ENCODE measurements at regions not wholly inside any gene's neighbourhood (a gene's known extent, or its start where the extent isn't known, plus 50 kb on each side); places are given as distances from the start of the nearest gene placed in this dataset.

GRCh38 chr17:77690271-77691161 lies 268.0 kb upstream of the TNRC6C start:
- no peak overlapping the region for H3K27ac ChIP-seq (ENCODE audit: low read length)
- H2AFZ ChIP-seq (ENCODE audit: low read depth, low read length): no peak overlapping the region
- TF ChIP-seq, protein P1, sequence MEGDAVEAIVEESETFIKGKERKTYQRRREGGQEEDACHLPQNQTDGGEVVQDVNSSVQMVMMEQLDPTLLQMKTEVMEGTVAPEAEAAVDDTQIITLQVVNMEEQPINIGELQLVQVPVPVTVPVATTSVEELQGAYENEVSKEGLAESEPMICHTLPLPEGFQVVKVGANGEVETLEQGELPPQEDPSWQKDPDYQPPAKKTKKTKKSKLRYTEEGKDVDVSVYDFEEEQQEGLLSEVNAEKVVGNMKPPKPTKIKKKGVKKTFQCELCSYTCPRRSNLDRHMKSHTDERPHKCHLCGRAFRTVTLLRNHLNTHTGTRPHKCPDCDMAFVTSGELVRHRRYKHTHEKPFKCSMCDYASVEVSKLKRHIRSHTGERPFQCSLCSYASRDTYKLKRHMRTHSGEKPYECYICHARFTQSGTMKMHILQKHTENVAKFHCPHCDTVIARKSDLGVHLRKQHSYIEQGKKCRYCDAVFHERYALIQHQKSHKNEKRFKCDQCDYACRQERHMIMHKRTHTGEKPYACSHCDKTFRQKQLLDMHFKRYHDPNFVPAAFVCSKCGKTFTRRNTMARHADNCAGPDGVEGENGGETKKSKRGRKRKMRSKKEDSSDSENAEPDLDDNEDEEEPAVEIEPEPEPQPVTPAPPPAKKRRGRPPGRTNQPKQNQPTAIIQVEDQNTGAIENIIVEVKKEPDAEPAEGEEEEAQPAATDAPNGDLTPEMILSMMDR (IDR thresholded peaks at IDR 0.05; ENCODE audit: low read depth, low read length): no peak
- no peak for TF ChIP-seq EZH2phosphoT487 (IDR thresholded peaks at IDR 0.05; ENCODE audit: low read depth)
- H3K9ac ChIP-seq (ENCODE audit: low read length): no peak overlapping the region
- no peaks in the 10 kb centered on the region for H3K36me3 ChIP-seq (replicated peaks; ENCODE audit: low read depth, low read length)
- H4K20me1 ChIP-seq (ENCODE audit: insufficient read depth, low read length): no peaks in the 10 kb centered on the region
- peaks cover 22% of the 10 kb centered on the region for H3K27me3 ChIP-seq (ENCODE audit: low read depth, low read length)
- H3K79me2 ChIP-seq (ENCODE audit: low read length): no peaks in the 10 kb centered on the region
- H3K4me1 ChIP-seq (ENCODE audit: low read length): no peaks in the 10 kb centered on the region
- no peaks in the 10 kb centered on the region for H3K9me3 ChIP-seq (ENCODE audit: insufficient read depth, low read length)
- H3K4me3 ChIP-seq (ENCODE audit: low read length): no peak overlapping the region
- no peak overlapping the region for H3K4me2 ChIP-seq (ENCODE audit: low read length)

- no peaks in the 10 kb centered on the region for H3K79me2 ChIP-seq (ENCODE audit: low read length)
- no peaks in the 10 kb centered on the region for H3K36me3 ChIP-seq (replicated peaks; ENCODE audit: low read depth, low read length)
- H3K9me3 ChIP-seq (ENCODE audit: insufficient read depth, low read length): no peaks in the 10 kb centered on the region
- no peaks in the 10 kb centered on the region for H3K4me1 ChIP-seq (ENCODE audit: low read length)
- H3K27ac ChIP-seq (ENCODE audit: low read length): no peak overlapping the region
- H3K9ac ChIP-seq (ENCODE audit: low read length): no peak overlapping the region
- H4K20me1 ChIP-seq (ENCODE audit: insufficient read depth, low read length): no peaks in the 10 kb centered on the region
- TF ChIP-seq, protein P1 (IDR thresholded peaks at IDR 0.05; ENCODE audit: low read depth, low read length): no peak
- TF ChIP-seq EZH2phosphoT487 (IDR thresholded peaks at IDR 0.05; ENCODE audit: low read depth): no peak
- no peak overlapping the region for H2AFZ ChIP-seq (ENCODE audit: low read depth, low read length)
- no peak overlapping the region for H3K4me3 ChIP-seq (ENCODE audit: low read length)
- peaks cover 22% of the 10 kb centered on the region for H3K27me3 ChIP-seq (ENCODE audit: low read depth, low read length)
- H3K4me2 ChIP-seq (ENCODE audit: low read length): no peak overlapping the region
Measured at GRCh38 chr17:77691216-77692085, 267.1 kb upstream of the TNRC6C start.

DNA sequence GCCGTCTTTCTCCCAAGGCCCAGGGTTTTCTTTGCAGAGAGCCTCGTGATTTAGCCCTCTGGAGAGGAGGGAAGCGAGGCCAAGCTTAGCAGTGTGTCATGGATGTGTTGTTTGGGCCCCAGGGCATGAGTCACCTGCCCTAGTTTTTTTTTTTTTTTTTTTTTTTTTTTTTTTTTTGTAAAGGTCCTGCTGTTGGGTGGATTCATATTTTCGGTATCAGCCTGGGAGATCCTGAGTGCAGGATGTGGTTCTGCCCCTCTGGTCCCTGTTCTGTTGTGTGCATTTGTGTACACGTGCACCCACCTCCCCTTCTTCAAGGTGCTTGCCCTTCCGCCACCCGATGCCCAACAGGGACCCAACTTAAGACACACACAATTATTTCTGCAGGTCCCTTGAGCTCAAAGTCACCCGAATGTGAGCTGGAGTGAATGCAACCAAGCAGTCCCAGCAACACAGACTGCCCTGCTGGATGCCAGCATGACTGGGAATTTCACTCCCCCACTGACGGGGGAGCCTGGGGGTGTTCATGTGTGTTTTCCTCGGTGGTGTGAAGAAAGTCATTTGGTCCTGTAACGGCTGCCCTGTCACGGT lies 265.8 kb upstream of the TNRC6C start:
- H3K9me3 ChIP-seq (ENCODE audit: insufficient read depth, low read length): no peaks in the 10 kb centered on the region
- no peaks in the 10 kb centered on the region for H3K79me2 ChIP-seq (ENCODE audit: low read length)
- H3K4me3 ChIP-seq (ENCODE audit: low read length): no peak overlapping the region
- H3K36me3 ChIP-seq (replicated peaks; ENCODE audit: low read depth, low read length): no peaks in the 10 kb centered on the region
- H3K27me3 ChIP-seq (ENCODE audit: low read depth, low read length): peaks cover 25% of the 10 kb centered on the region
- H2AFZ ChIP-seq (ENCODE audit: low read depth, low read length): no peak overlapping the region
- no peaks in the 10 kb centered on the region for H4K20me1 ChIP-seq (ENCODE audit: insufficient read depth, low read length)
- no peak overlapping the region for H3K4me2 ChIP-seq (ENCODE audit: low read length)
- no peak overlapping the region for H3K27ac ChIP-seq (ENCODE audit: low read length)
- H3K4me1 ChIP-seq (ENCODE audit: low read length): no peaks in the 10 kb centered on the region
- TF ChIP-seq, protein P1 (IDR thresholded peaks at IDR 0.05; ENCODE audit: low read depth, low read length): no peak
- TF ChIP-seq EZH2phosphoT487 (IDR thresholded peaks at IDR 0.05; ENCODE audit: low read depth): no peak
- H3K9ac ChIP-seq (ENCODE audit: low read length): no peak overlapping the region

DNA sequence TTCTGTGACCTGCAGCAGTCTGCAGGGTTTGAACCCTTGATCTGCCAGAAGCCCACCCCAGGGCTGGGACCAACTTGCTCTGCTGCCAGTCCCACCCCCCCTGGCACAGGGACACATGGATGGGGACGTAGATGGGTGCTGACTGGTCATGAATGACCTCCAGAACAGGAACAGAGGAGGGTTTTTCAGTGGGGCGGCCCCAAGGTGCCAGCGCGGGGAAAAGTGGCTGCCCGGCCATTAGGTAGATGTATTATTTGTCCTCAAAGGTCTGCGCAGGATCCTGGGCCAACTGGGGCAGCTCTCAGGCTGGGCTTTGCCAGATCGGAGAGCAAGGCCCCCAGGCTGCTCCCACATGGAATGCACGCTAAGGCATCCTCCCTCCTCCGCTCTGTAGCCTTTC lies 265.2 kb upstream of the TNRC6C start:
- no peaks in the 10 kb centered on the region for H3K4me1 ChIP-seq (ENCODE audit: low read length)
- H3K4me3 ChIP-seq (ENCODE audit: low read length): no peak overlapping the region
- H3K9ac ChIP-seq (ENCODE audit: low read length): no peak overlapping the region
- no peaks in the 10 kb centered on the region for H4K20me1 ChIP-seq (ENCODE audit: insufficient read depth, low read length)
- no peaks in the 10 kb centered on the region for H3K36me3 ChIP-seq (replicated peaks; ENCODE audit: low read depth, low read length)
- no peak overlapping the region for H3K27ac ChIP-seq (ENCODE audit: low read length)
- H3K27me3 ChIP-seq (ENCODE audit: low read depth, low read length): peaks cover 25% of the 10 kb centered on the region
- no peaks in the 10 kb centered on the region for H3K79me2 ChIP-seq (ENCODE audit: low read length)
- H2AFZ ChIP-seq (ENCODE audit: low read depth, low read length): no peak overlapping the region
- no peak for TF ChIP-seq EZH2phosphoT487 (IDR thresholded peaks at IDR 0.05; ENCODE audit: low read depth)
- TF ChIP-seq, protein P1 (IDR thresholded peaks at IDR 0.05; ENCODE audit: low read depth, low read length): no peak
- H3K4me2 ChIP-seq (ENCODE audit: low read length): no peak overlapping the region
- no peaks in the 10 kb centered on the region for H3K9me3 ChIP-seq (ENCODE audit: insufficient read depth, low read length)

Data from OCI-LY3 (cell line).